ENCODE measurements at regions not wholly inside any gene's neighbourhood (a gene's known extent, or its start where the extent isn't known, plus 50 kb on each side); places are given as distances from the start of the nearest gene placed in this dataset.

- no peak for TF ChIP-seq CTCF (IDR thresholded peaks at IDR 0.05)
- no peak for TF ChIP-seq EP300 (IDR thresholded peaks at IDR 0.05)
- no peak for TF ChIP-seq POLR2A (IDR thresholded peaks at IDR 0.05)
- TF ChIP-seq POLR2AphosphoS5 (IDR thresholded peaks at IDR 0.05) = no peak
Observed at GRCh38 chr21:22892028-22892427, 1893.8 kb downstream of the NCAM2 start.

Data from suprapubic skin (tissue), 4 donors.